MCF 10A (cell line): ENCODE measurements at regions not wholly inside any gene's neighbourhood (a gene's known extent, or its start where the extent isn't known, plus 50 kb on each side); places are given as distances from the start of the nearest gene placed in this dataset.

Source experiments
- BruUV-seq: library from RNA; stranded (reverse); fragments of 400-500 nt; replicated peaks from 2 replicates; lab custom pipeline; 2021; lab: Mats Ljungman, UMichigan
- CTCF ChIA-PET: fragments of 300-600 bp; sonication (Branson Sonifier 250); formaldehyde crosslinking; extraction: SDS; loops from one replicate; lab custom pipeline; 2021; ENCODE audit warnings: antibody characterized with exemption, inconsistent platforms; lab: Yijun Ruan, JAX
- POLR2A ChIA-PET: fragments of 300-600, 350-650 bp; sonication (Branson Sonifier 250); formaldehyde crosslinking; extraction: SDS; loops from one replicate; lab custom pipeline; 2020; ENCODE audit warnings: antibody characterized with exemption, inconsistent platforms; lab: Yijun Ruan, JAX
- DNase-seq: peaks from one replicate; pipeline ENCODE4 v3.0.0-alpha.2; 2018; ENCODE audit not compliant: unreplicated experiment
- H3K27ac Mint-ChIP-seq: one replicate; pipeline ENCODE4 v1.8.0; 2022; ENCODE audit warnings: mild to moderate bottlenecking, low read depth, mixed read lengths; ENCODE audit not compliant: unreplicated experiment
- H3K27me3 Mint-ChIP-seq: one replicate; pipeline ENCODE4 v1.8.0; 2022; ENCODE audit warnings: mixed read lengths; ENCODE audit not compliant: insufficient read depth, unreplicated experiment
- H3K36me3 Mint-ChIP-seq: one replicate; pipeline ENCODE4 v1.8.0; 2022; ENCODE audit warnings: mild to moderate bottlenecking, moderate library complexity, mixed read lengths; ENCODE audit not compliant: insufficient read depth, unreplicated experiment
- H3K4me1 Mint-ChIP-seq: one replicate; pipeline ENCODE4 v1.8.0; 2022; ENCODE audit warnings: mixed read lengths; ENCODE audit not compliant: insufficient read depth, unreplicated experiment
- H3K4me3 Mint-ChIP-seq: one replicate; pipeline ENCODE4 v1.8.0; 2022; ENCODE audit warnings: mild to moderate bottlenecking, moderate library complexity, mixed read lengths; ENCODE audit not compliant: unreplicated experiment
- H3K9me3 Mint-ChIP-seq: one replicate; pipeline ENCODE4 v1.8.0; 2022; ENCODE audit warnings: mixed read lengths; ENCODE audit not compliant: unreplicated experiment
- intact Hi-C: fragments of 100-400 bp; cut with micrococcal nuclease; formaldehyde crosslinking; loops from 2 replicates; pipeline ENCODE4 v1.14.1; 2022
- TF ChIP-seq, protein P1 (sequence below): fragments of 200-600 bp; IDR thresholded peaks from one replicate; pipeline ENCODE4 v1.8.0; 2022; ENCODE audit warnings: antibody characterized with exemption, mild to moderate bottlenecking; ENCODE audit not compliant: unreplicated experiment

DNA sequence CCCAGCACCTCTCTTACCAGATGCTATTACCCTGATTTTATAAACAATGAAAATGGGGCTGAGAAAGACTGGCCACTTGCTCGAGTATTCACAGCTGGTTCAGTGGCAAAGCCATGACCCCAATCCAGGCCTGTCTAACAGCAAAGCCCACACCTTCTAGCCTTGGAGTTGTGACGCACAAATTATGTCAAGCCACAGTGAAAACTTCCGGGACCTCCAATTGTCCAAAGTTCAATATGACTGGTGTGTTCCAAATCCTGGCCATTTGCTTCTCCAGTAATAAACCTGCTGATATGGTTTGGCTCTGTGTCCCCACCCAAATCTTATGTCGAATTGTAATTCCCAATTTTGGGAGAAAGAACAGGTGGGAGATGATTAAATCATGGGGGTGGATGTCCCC, 64.7 kb upstream of the RIOK3 start:
- TF ChIP-seq, protein P1, sequence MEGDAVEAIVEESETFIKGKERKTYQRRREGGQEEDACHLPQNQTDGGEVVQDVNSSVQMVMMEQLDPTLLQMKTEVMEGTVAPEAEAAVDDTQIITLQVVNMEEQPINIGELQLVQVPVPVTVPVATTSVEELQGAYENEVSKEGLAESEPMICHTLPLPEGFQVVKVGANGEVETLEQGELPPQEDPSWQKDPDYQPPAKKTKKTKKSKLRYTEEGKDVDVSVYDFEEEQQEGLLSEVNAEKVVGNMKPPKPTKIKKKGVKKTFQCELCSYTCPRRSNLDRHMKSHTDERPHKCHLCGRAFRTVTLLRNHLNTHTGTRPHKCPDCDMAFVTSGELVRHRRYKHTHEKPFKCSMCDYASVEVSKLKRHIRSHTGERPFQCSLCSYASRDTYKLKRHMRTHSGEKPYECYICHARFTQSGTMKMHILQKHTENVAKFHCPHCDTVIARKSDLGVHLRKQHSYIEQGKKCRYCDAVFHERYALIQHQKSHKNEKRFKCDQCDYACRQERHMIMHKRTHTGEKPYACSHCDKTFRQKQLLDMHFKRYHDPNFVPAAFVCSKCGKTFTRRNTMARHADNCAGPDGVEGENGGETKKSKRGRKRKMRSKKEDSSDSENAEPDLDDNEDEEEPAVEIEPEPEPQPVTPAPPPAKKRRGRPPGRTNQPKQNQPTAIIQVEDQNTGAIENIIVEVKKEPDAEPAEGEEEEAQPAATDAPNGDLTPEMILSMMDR = no peak
- no peaks in the 10 kb centered on the region for H3K27me3 Mint-ChIP-seq
- no peak overlapping the region for H3K4me3 Mint-ChIP-seq
- no peaks in the 10 kb centered on the region for H3K4me1 Mint-ChIP-seq
- CTCF ChIA-PET = interaction anchor here (0.9 kb wide), 1 partner anchor 357 kb away, joined by 4 read pairs; no protein-coding TSS in a partner anchor
- BruUV-seq = no TSS peak
- POLR2A ChIA-PET = no interaction called here
- H3K36me3 Mint-ChIP-seq = peaks cover 9% of the 10 kb centered on the region
- no peak overlapping the region for H3K27ac Mint-ChIP-seq
- intact Hi-C loops = no loop called here
- DNase-seq = no peak
- H3K9me3 Mint-ChIP-seq = no peaks in the 10 kb centered on the region

DNA sequence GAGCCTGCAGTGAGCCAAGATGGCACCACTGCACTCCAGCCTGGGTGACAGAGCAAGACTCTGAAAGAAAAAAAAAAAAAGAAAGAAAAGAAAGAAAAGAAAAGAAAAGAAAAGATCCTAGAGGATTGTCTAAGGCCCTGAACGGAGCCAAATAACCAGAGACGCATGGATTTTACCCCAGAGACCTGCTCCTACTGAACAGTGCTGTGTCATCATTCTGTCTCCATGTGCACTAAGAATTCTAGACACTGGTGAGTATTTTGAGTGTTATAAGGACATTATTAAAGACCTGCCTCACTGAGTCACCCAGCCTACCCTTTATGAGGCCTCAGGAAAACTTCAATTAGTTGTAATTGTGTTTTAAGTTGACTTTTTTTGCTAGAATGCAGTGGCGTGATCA, 61.9 kb upstream of the RIOK3 start:
- H3K27ac Mint-ChIP-seq = no peak overlapping the region
- ChIA-PET CTCF (interaction anchor here (0.8 to 1.8 kb wide), 2 partner anchors 20 to 359 kb away, joined by 4 to 5 read pairs; no protein-coding TSS in a partner anchor), POLR2A (no interaction called here)
- BruUV-seq = no TSS peak
- DNase-seq = no peak
- H3K27me3 Mint-ChIP-seq = no peaks in the 10 kb centered on the region
- no peaks in the 10 kb centered on the region for H3K4me1 Mint-ChIP-seq
- no peak overlapping the region for H3K4me3 Mint-ChIP-seq
- TF ChIP-seq, protein P1 = no peak
- H3K9me3 Mint-ChIP-seq = no peaks in the 10 kb centered on the region
- intact Hi-C loops = no loop called here
- peaks cover 4% of the 10 kb centered on the region for H3K36me3 Mint-ChIP-seq

DNA sequence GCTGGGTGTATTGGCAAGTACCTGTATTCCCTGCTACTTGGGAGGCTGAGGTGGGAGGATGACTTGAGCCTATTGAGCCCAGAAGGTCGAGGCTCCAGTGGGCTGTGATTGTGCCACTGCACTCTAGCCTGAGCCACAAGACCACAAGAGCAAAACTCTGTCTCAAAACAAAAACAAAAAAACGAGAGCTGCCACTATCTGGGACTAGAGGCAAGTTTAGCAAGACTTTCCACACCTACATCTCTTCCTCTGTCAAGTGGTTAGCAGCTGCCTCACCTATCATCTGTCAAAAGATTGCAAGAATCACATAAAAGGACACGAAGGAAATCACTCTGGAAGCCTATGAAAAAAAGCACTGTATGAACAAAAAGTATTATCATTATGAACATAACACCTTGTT, 55.2 kb upstream of the RIOK3 start:
- Mint-ChIP-seq H3K4me1 (peaks cover 8% of the 10 kb centered on the region), H3K27me3 (no peaks in the 10 kb centered on the region), H3K4me3 (no peak overlapping the region), H3K27ac (no peak overlapping the region), H3K36me3 (no peaks in the 10 kb centered on the region), H3K9me3 (no peaks in the 10 kb centered on the region)
- ChIA-PET POLR2A (interaction anchor here (0.6 kb wide), 1 partner anchor 1336 kb away, joined by 4 read pairs; no protein-coding TSS in a partner anchor), CTCF (interaction anchor here (0.5 to 1.9 kb wide), 4 partner anchors 14 to 194 kb away, joined by 3 to 8 read pairs (median 4); partner anchors contain the start of gene RIOK3)
- no peak for DNase-seq
- intact Hi-C loops = no loop called here
- TF ChIP-seq, protein P1 = no peak
- BruUV-seq = no TSS peak

GRCh38 chr18:23398401-23398800, 54.7 kb upstream of the RIOK3 start:
- no peak overlapping the region for H3K27ac Mint-ChIP-seq
- TF ChIP-seq, protein P1 = no peak
- CTCF ChIA-PET = interaction anchor here (0.6 to 1.9 kb wide), 4 partner anchors 13 to 367 kb away, joined by 3 to 8 read pairs (median 4); no protein-coding TSS in a partner anchor
- H3K9me3 Mint-ChIP-seq = no peaks in the 10 kb centered on the region
- H3K27me3 Mint-ChIP-seq = no peaks in the 10 kb centered on the region
- no peaks in the 10 kb centered on the region for H3K36me3 Mint-ChIP-seq
- POLR2A ChIA-PET = interaction anchor here (1.8 kb wide), 1 partner anchor 24 kb away, joined by 4 read pairs; no protein-coding TSS in a partner anchor
- BruUV-seq = no TSS peak
- intact Hi-C loops = no loop called here
- H3K4me1 Mint-ChIP-seq = peaks cover 8% of the 10 kb centered on the region
- no peak for DNase-seq
- no peak overlapping the region for H3K4me3 Mint-ChIP-seq
